ENCODE measurements at regions not wholly inside any gene's neighbourhood (a gene's known extent, or its start where the extent isn't known, plus 50 kb on each side); places are given as distances from the start of the nearest gene placed in this dataset.

- DNase-seq: no peak
- in situ Hi-C loops (cut with MboI; ENCODE audit: low pct_unique_long_range_greater_than_20kb, low sequenced_read_pairs): no loop called here
Measured at GRCh38 chr5:22958462-22959262, 105.5 kb upstream of the CDH12 start.

GRCh38 chr5:22947921-22948320 lies 94.8 kb upstream of the CDH12 start:
- in situ Hi-C loops (cut with MboI; ENCODE audit: low pct_unique_long_range_greater_than_20kb, low sequenced_read_pairs): no loop called here
- no peak for DNase-seq

- DNase-seq: no peak
- in situ Hi-C loops (cut with MboI; ENCODE audit: low pct_unique_long_range_greater_than_20kb, low sequenced_read_pairs): no loop called here
Measured at GRCh38 chr5:22938362-22938761, 85.2 kb upstream of the CDH12 start.

GRCh38 chr5:22928821-22929482 lies 75.8 kb upstream of the CDH12 start:
- DNase-seq: no peak
- in situ Hi-C loops (cut with MboI; ENCODE audit: low pct_unique_long_range_greater_than_20kb, low sequenced_read_pairs): no loop called here

- in situ Hi-C loops (cut with MboI; ENCODE audit: low pct_unique_long_range_greater_than_20kb, low sequenced_read_pairs): no loop called here
- DNase-seq: no peak
Measured at GRCh38 chr5:22926574-22926973, 73.4 kb upstream of the CDH12 start.

GRCh38 chr5:22918511-22918910 lies 65.4 kb upstream of the CDH12 start:
- in situ Hi-C loops (cut with MboI; ENCODE audit: low pct_unique_long_range_greater_than_20kb, low sequenced_read_pairs): no loop called here
- DNase-seq: no peak

- in situ Hi-C loops (cut with MboI; ENCODE audit: low pct_unique_long_range_greater_than_20kb, low sequenced_read_pairs): no loop called here
- DNase-seq: no peak
Measured at GRCh38 chr5:22916393-22916792, 63.2 kb upstream of the CDH12 start.

GRCh38 chr5:22911019-22911418 lies 57.9 kb upstream of the CDH12 start:
- in situ Hi-C loops (cut with MboI; ENCODE audit: low pct_unique_long_range_greater_than_20kb, low sequenced_read_pairs): no loop called here
- DNase-seq: no peak

GRCh38 chr5:22910523-22910922 lies 57.4 kb upstream of the CDH12 start:
- no peak for DNase-seq
- in situ Hi-C loops (cut with MboI; ENCODE audit: low pct_unique_long_range_greater_than_20kb, low sequenced_read_pairs): no loop called here

- DNase-seq: no peak
Measured at GRCh38 chr5:22908586-22908985, 55.4 kb upstream of the CDH12 start.

GRCh38 chr5:22908129-22908528 lies 55.0 kb upstream of the CDH12 start:
- DNase-seq: no peak
- in situ Hi-C loops (cut with MboI; ENCODE audit: low pct_unique_long_range_greater_than_20kb, low sequenced_read_pairs): no loop called here

More at GRCh38 chr5:22908586-22908985, 55.4 kb upstream of the CDH12 start:
- in situ Hi-C loops (cut with MboI; ENCODE audit: low pct_unique_long_range_greater_than_20kb, low sequenced_read_pairs): no loop called here
